IMR-90 (cell line): ENCODE measurements at regions not wholly inside any gene's neighbourhood (a gene's known extent, or its start where the extent isn't known, plus 50 kb on each side); places are given as distances from the start of the nearest gene placed in this dataset.

Experiments
- ATAC-seq: fragments of 200-7000 bp; cut with Tn5 transposase; 2 replicates; pipeline ENCODE4 v1.9.1; 2020; ENCODE audit warnings: low read depth, mild to moderate bottlenecking, moderate library complexity
- BruUV-seq: library from RNA; stranded (reverse); fragments of 400-500 nt; replicated peaks from 2 replicates; lab custom pipeline; 2021; lab: Mats Ljungman, UMichigan
- CTCF ChIA-PET: fragments of 300-600 bp; formaldehyde crosslinking; extraction: SDS; loops from one replicate; lab custom pipeline; 2021; ENCODE audit warnings: antibody characterized with exemption; lab: Yijun Ruan, JAX
- POLR2A ChIA-PET: fragments of 300-600 bp; sonication (Branson Sonifier 250); formaldehyde crosslinking; loops from one replicate; lab custom pipeline; 2022; ENCODE audit warnings: antibody characterized with exemption; ENCODE audit not compliant: unreplicated experiment; lab: Charles Lee
- DNase-seq: peaks from one replicate; pipeline ENCODE4 v3.0.0; 2013
- H2AFZ ChIP-seq: replicated peaks from 2 replicates; pipeline ENCODE3; 2013; ENCODE audit warnings: low read length, mild to moderate bottlenecking; ENCODE audit not compliant: poor library complexity
- H2AK5ac ChIP-seq: 2 replicates; pipeline ENCODE4 v1.6.1; 2013; ENCODE audit warnings: low read depth, low read length, inconsistent platforms
- H2AK9ac ChIP-seq: replicated peaks from 2 replicates; pipeline ENCODE3; 2013; ENCODE audit warnings: mild to moderate bottlenecking, low read depth, low read length, moderate library complexity; ENCODE audit not compliant: poor library complexity
- H2BK120ac ChIP-seq: 2 replicates; pipeline ENCODE4 v1.6.1; 2013; ENCODE audit warnings: low read depth, low read length, inconsistent platforms
- H2BK15ac ChIP-seq: 3 replicates; pipeline ENCODE4 v1.6.1; 2013; ENCODE audit warnings: low read depth, low read length, inconsistent platforms
- H2BK20ac ChIP-seq: 2 replicates; pipeline ENCODE4 v1.6.1; 2013; ENCODE audit warnings: low read depth, mild to moderate bottlenecking, inconsistent platforms, low read length, moderate library complexity
- H2BK5ac ChIP-seq: 2 replicates; pipeline ENCODE4 v1.6.1; 2013; ENCODE audit warnings: mild to moderate bottlenecking, low read depth, low read length, inconsistent platforms; ENCODE audit not compliant: poor library complexity, severe bottlenecking
- H3K14ac ChIP-seq: replicated peaks from 2 replicates; pipeline ENCODE4 v1.6.1; 2013; ENCODE audit warnings: low read depth, low read length, inconsistent platforms
- H3K18ac ChIP-seq: 2 replicates; pipeline ENCODE4 v1.6.1; 2013; ENCODE audit warnings: low read depth, low read length, control low read depth
- H3K23ac ChIP-seq: 2 replicates; pipeline ENCODE4 v1.6.1; 2013; ENCODE audit warnings: low read depth, low read length, inconsistent platforms
- H3K27ac ChIP-seq: 2 replicates; pipeline ENCODE4 v1.5.1; 2013; ENCODE audit warnings: mild to moderate bottlenecking, control low read depth, low read length; ENCODE audit not compliant: insufficient read depth
- H3K27me3 ChIP-seq: 2 replicates; pipeline ENCODE4 v1.6.1; 2013; ENCODE audit warnings: low read length; ENCODE audit not compliant: control insufficient read depth, insufficient read depth
- H3K36me3 ChIP-seq: 2 replicates; pipeline ENCODE4 v1.6.1; 2013; ENCODE audit warnings: low read length, mixed read lengths; ENCODE audit not compliant: control insufficient read depth, insufficient read depth
- H3K4ac ChIP-seq: 2 replicates; pipeline ENCODE4 v1.6.1; 2013; ENCODE audit warnings: low read depth, low read length, inconsistent platforms
- H3K4me1 ChIP-seq: 2 replicates; pipeline ENCODE4 v1.6.1; 2013; ENCODE audit warnings: low read length, mixed read lengths; ENCODE audit not compliant: control insufficient read depth, insufficient read depth
- H3K4me2 ChIP-seq: 2 replicates; pipeline ENCODE4 v1.6.1; 2013; ENCODE audit warnings: low read depth, mild to moderate bottlenecking, control low read depth, low read length, moderate library complexity
- H3K4me3 ChIP-seq: 2 replicates; pipeline ENCODE4 v1.5.1; 2013; ENCODE audit warnings: low read depth, mild to moderate bottlenecking, control low read depth, low read length, moderate library complexity; ENCODE audit not compliant: insufficient read depth
- H3K56ac ChIP-seq: 2 replicates; pipeline ENCODE4 v1.6.1; 2013; ENCODE audit warnings: low read length, inconsistent platforms; ENCODE audit not compliant: insufficient read depth; ENCODE audit errors: extremely low read depth
- H3K79me1 ChIP-seq, 2 experiments: 2 replicates each; pipeline ENCODE4 v1.6.1; 2013; ENCODE audit warnings: low read length in 2 of 2, inconsistent platforms in 1 of 2, low read depth in 1 of 2
- H3K9ac ChIP-seq: 2 replicates; pipeline ENCODE4 v1.6.1; 2013; ENCODE audit warnings: low read depth, low read length, control low read depth
- H3K9me1 ChIP-seq: 2 replicates; pipeline ENCODE4 v1.6.1; 2013; ENCODE audit warnings: low read length, inconsistent platforms; ENCODE audit not compliant: insufficient read depth
- H3K9me3 ChIP-seq: 2 replicates; pipeline ENCODE4 v1.6.1; 2013; ENCODE audit warnings: low read length; ENCODE audit not compliant: control insufficient read depth, insufficient read depth
- H4K20me1 ChIP-seq: 2 replicates; pipeline ENCODE4 v1.6.1; 2013; ENCODE audit warnings: low read length, inconsistent platforms; ENCODE audit not compliant: insufficient read depth
- H4K5ac ChIP-seq: 2 replicates; pipeline ENCODE4 v1.6.1; 2013; ENCODE audit warnings: mild to moderate bottlenecking, low read depth, low read length, control low read depth
- H4K8ac ChIP-seq, 2 experiments: 2 replicates each; pipeline ENCODE4 v1.6.1; 2013; ENCODE audit warnings: low read depth in 2 of 2, low read length in 2 of 2, control low read depth in 1 of 2, inconsistent platforms in 1 of 2
- H4K91ac ChIP-seq: 2 replicates; pipeline ENCODE4 v1.6.1; 2013; ENCODE audit warnings: low read depth, low read length, inconsistent platforms; ENCODE audit not compliant: insufficient read depth
- CTCF ChIP-seq: conservative IDR thresholded peaks from 2 replicates; pipeline ENCODE4 v1.5.1; 2012; ENCODE audit warnings: mild to moderate bottlenecking, low read depth, low read length, improper control_type of control experiment
- ELK1 ChIP-seq: fragments of 150-350 bp; IDR thresholded peaks from 2 replicates; pipeline ENCODE4 v1.6.1; 2016; ENCODE audit warnings: low read depth, mild to moderate bottlenecking, low read length, moderate library complexity, borderline replicate concordance
- FOS ChIP-seq: fragments of 150-350 bp; IDR thresholded peaks from 2 replicates; pipeline ENCODE4 v1.6.1; 2016; ENCODE audit warnings: low read depth, low read length
- MAFK ChIP-seq: IDR thresholded peaks from 2 replicates; pipeline ENCODE4 v1.6.1; 2012; ENCODE audit warnings: low read depth, low read length, improper control_type of control experiment
- MAZ ChIP-seq: IDR thresholded peaks from 2 replicates; pipeline ENCODE4 v1.6.1; 2012; ENCODE audit warnings: low read depth, mild to moderate bottlenecking, low read length, improper control_type of control experiment, moderate library complexity, borderline replicate concordance
- NFE2L2 ChIP-seq: fragments of 150-350 bp; IDR thresholded peaks from 2 replicates; pipeline ENCODE4 v1.6.1; 2016; ENCODE audit warnings: low read depth, mild to moderate bottlenecking, low read length
- POLR2A ChIP-seq: IDR thresholded peaks from 2 replicates; pipeline ENCODE4 v1.6.1; 2012; ENCODE audit warnings: mild to moderate bottlenecking, low read depth, low read length
- RCOR1 ChIP-seq: IDR thresholded peaks from 2 replicates; pipeline ENCODE4 v1.6.1; 2012; ENCODE audit warnings: mild to moderate bottlenecking, low read length, improper control_type of control experiment; ENCODE audit not compliant: insufficient replicate concordance
- WGBS, 2 experiments: methylation state at CpG; one replicate each; pipeline versions ENCODE4 v1.1.5 to v1.1.7; 2013; ENCODE audit warnings: missing lambda C conversion rate in 2 of 2; ENCODE audit not compliant: insufficient read length in 1 of 2; ENCODE audit errors: extremely low coverage in 2 of 2; 5-methylcytosine and 5-hydroxymethylcytosine counted together
- dilution Hi-C: fragments of 300-500 bp; cut with HindIII; formaldehyde crosslinking; loops from one replicate; pipeline ENCODE4 v1.14.3; 2018; ENCODE audit warnings: low sequenced_read_pairs; ENCODE audit not compliant: unreplicated experiment
- in situ Hi-C: fragments of 300-500 bp; cut with MboI; formaldehyde crosslinking; loops from 3 replicates; pipeline ENCODE4 v1.14.3; 2019; ENCODE audit warnings: low sequenced_read_pairs, inconsistent platforms, mixed read lengths
- intact Hi-C: fragments of 100-400 bp; cut with micrococcal nuclease; formaldehyde crosslinking; loops from 2 replicates; pipeline ENCODE4 v1.10.0; 2022

- dilution Hi-C loops, result no loop called here
- H3K27me3 ChIP-seq, result no peaks in the 10 kb centered on the region
Measured at GRCh38 chr12:43291516-43291915, 260.5 kb downstream of the ADAMTS20 start.

More at GRCh38 chr12:43291516-43291915, 260.5 kb downstream of the ADAMTS20 start:
- no peak overlapping the region; the same call in 1 of the 2 replicates for H3K4me2 ChIP-seq
- WGBS, 2 experiments, result no CpG with 5 or more reads among the region's 3 CpGs
- TF ChIP-seq RCOR1 (peak; percentile 8), ELK1 (peak; percentile 79; the same call in 1 of the 2 replicates), NFE2L2 (no peak), FOS (peak; percentile 30; the same call in 1 of the 2 replicates), CTCF (no peak), POLR2A (no peak), MAZ (no peak), MAFK (no peak)
- H3K4ac ChIP-seq, result peak overlapping the region; percentile 83; the same call in 1 of the 2 replicates
- H4K20me1 ChIP-seq, result no peaks in the 10 kb centered on the region
- peaks cover 0 to 3% of the 10 kb centered on the region in 2 experiments; a peak in 1 of 4 replicates for H3K79me1 ChIP-seq
- H2AFZ ChIP-seq, result no peak overlapping the region
- intact Hi-C loops, result no loop called here
- in situ Hi-C loops, result loop anchor here (25.0 kb wide), 1 partner anchor 954 kb away; the partner anchor contains the start of genes PPHLN1 and ZCRB1
- peak overlapping the region; percentile 92; the same call in 1 of the 2 replicates for H3K18ac ChIP-seq
- peak overlapping the region; percentile 92; the same call in 1 of the 2 replicates for H2BK20ac ChIP-seq
- no peak overlapping the region for H3K4me3 ChIP-seq
- peaks cover 23% of the 10 kb centered on the region for H3K4me1 ChIP-seq
- H3K36me3 ChIP-seq, result no peaks in the 10 kb centered on the region
- POLR2A ChIA-PET, result no interaction called here
- CTCF ChIA-PET, result interaction anchor here (0.5 kb wide), 1 partner anchor 694 kb away, joined by 3 read pairs; no protein-coding TSS in a partner anchor
- DNase-seq (peak; percentile 88), ATAC-seq (peak; percentile 79)
- H4K91ac ChIP-seq, result peak overlapping the region; percentile 0; the same call in 1 of the 2 replicates
- peak overlapping the region; percentile 33; the same call in 1 of the 2 replicates for H3K23ac ChIP-seq
- H3K56ac ChIP-seq, result 0 out of 2 replicates have a peak overlapping the region, but pooled peaks have one; percentile 28
- H2BK5ac ChIP-seq, result peak overlapping the region; percentile 99
- H2AK9ac ChIP-seq, result no peak overlapping the region
- H2AK5ac ChIP-seq, result no peak overlapping the region
- peak overlapping the region; percentile 91 for H2BK120ac ChIP-seq
- no peak overlapping the region for H3K9ac ChIP-seq
- H3K14ac ChIP-seq, result 0 out of 2 replicates have a peak overlapping the region, but pooled peaks have one; percentile 25
- H3K27ac ChIP-seq, result no peak overlapping the region; the same call in 1 of the 2 replicates
- H4K8ac ChIP-seq, result peak overlapping the region; percentile 95 to 97
- H2BK15ac ChIP-seq, result peak overlapping the region; percentile 73; the same call in 1 of the 3 replicates
- H3K9me3 ChIP-seq, result no peaks in the 10 kb centered on the region
- no TSS peak for BruUV-seq
- H4K5ac ChIP-seq, result peak overlapping the region; percentile 80; the same call in 1 of the 2 replicates
- H3K9me1 ChIP-seq, result peaks cover 4% of the 10 kb centered on the region
